ENCODE measurements at regions not wholly inside any gene's neighbourhood (a gene's known extent, or its start where the extent isn't known, plus 50 kb on each side); places are given as distances from the start of the nearest gene placed in this dataset.

- TF ChIP-seq CTCF (IDR thresholded peaks at IDR 0.05; ENCODE audit: insufficient read depth, low read length) (no peak), SPI1 (IDR thresholded peaks at IDR 0.05; ENCODE audit: borderline replicate concordance, low read depth) (no peak), REST (IDR thresholded peaks at IDR 0.05; ENCODE audit: insufficient replicate concordance, low read depth) (peak; percentile 90), POLR2AphosphoS5 (IDR thresholded peaks at IDR 0.05; ENCODE audit: low read depth) (no peak), GABPA (IDR thresholded peaks at IDR 0.05; ENCODE audit: low read depth) (no peak)
Observed at GRCh38 chr11:43197379-43197778, 114.4 kb upstream of the API5 start.
